Stimulated activated CD4-positive, alpha-beta T cell treated with anti-CD3 and anti-CD28 coated beads, Interleukin-2, amount 100 ng/mL, for 24 hours (primary cell): ENCODE measurements at regions not wholly inside any gene's neighbourhood (a gene's known extent, or its start where the extent isn't known, plus 50 kb on each side); places are given as distances from the start of the nearest gene placed in this dataset.

Experiments
- DNase-seq, 2 donors: peaks; one replicate each; pipeline ENCODE4 v3.0.0-alpha.2; 2020

- DNase-seq = no peak
These were observed 583.6 kb upstream of the CDH5 start for GRCh38 chr16:65782611-65783600.

DNA sequence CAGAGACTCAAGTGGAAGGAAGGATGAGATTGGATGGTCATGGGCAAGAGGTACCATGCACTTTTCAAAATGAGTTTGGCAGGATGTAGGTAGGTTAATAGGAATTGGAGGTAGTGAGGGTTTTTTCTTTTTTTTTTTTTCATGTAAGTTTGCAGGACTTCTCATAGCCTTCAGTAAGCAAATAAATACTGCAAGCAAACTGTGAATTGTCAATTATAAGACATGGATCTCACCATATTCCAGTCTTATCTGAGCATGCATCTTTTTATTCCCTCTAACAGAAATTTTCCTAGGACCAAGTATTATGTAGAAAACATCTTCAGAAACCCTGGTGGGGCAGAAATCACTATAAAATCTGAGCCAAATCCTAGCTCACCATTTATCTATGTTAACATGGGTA lies 584.6 kb upstream of the CDH5 start:
- no peak for DNase-seq

DNA sequence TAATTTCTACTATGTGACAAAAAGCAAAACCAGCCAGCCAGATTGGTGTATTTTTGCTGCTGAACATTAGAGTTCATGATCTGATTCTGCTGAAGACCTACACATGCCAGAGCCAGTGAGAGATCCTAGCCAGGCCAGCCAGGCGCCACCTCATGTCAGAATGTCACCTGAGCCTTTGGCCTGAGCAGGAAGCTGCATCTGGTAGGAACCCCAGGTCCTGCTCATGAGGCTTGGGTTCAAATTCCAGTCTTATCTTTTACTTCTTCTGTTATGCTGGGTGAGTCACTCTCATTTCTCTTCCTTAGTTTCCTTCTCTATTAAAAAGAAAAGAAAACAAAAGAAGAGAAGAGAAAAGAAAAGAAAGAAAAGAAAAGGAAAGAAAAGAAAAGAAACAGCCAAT lies 585.1 kb upstream of the CDH5 start:
- no peak for DNase-seq

- no peak for DNase-seq
These were observed 587.3 kb upstream of the CDH5 start for GRCh38 chr16:65779201-65779600.

DNA sequence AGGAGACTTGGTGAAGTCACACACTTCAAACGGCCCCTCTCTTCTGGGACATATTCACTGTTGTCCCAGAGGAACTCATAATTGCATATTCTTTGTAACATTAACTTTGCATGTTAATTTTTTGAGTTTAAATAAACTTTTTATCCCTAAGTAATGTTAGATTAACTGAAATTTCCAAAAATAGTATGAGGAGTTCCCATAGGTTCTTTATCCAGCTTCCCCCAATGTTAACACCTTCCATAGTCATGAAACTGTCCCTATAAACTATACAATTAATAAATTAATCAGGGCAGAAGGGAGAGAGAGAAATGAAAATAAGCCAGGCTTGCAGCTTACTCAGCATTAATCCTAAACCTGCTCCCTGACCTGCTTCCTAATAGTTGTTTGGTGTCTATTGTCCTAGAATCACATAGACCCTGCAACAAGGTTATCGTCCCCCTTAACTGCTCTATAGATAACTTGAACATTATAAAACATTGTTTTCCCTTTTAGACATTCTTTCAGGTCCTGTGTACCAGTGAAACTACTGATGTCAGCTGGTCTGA lies 589.8 kb upstream of the CDH5 start:
- DNase-seq = no peak

DNA sequence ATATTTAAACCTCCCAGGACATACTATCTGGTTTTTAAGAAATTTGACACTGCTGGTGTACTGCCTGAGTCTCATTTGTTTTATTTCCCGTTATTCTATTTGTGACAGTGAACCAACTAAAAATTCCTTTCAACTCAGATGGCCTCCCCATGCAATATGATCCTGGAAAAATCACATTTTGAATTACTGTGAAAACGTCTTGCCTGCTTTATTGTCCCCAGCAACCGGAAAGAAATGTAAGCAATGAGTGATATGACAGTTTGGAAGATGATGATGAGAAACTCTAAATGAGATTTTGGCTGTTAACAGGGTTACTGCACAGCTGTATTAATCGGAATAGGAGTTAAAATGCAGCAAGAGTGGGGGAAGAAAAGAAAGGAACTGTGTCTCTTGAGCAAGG lies 590.7 kb upstream of the CDH5 start:
- no peak for DNase-seq

GRCh38 chr16:65774350-65774749 lies 592.1 kb upstream of the CDH5 start:
- no peak for DNase-seq

- DNase-seq = no peak
These were observed 593.1 kb upstream of the CDH5 start for GRCh38 chr16:65773301-65773874.

DNA sequence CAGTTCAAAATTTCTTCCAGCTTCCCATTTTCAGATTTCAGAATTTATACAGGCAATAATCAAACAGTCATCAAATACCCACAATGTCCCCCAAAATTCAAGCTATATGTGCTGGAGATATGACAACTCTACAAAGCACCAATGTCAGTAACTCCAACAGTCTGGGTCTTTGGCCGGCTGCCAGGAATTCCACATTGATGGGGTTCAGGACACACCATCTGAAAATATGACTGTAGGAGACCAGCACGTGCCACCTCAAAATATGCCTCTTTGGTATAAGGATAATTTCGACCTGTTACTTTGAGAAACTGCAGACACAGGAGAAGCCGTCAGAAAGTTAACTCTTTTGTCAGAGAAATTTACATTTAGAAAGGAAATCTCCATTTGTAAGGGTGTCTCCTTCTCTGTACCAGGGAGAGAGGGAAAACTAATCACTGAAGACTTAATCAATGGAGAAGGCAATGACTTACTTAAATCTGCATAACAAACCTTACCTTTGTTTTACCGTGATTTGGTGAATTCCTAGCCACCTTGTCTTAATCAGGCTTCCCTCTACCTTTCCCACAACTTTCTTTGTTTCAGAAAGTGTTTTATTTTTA lies 594.3 kb upstream of the CDH5 start:
- no peak for DNase-seq

GRCh38 chr16:65771707-65772106 lies 594.8 kb upstream of the CDH5 start:
- no peak for DNase-seq

DNA sequence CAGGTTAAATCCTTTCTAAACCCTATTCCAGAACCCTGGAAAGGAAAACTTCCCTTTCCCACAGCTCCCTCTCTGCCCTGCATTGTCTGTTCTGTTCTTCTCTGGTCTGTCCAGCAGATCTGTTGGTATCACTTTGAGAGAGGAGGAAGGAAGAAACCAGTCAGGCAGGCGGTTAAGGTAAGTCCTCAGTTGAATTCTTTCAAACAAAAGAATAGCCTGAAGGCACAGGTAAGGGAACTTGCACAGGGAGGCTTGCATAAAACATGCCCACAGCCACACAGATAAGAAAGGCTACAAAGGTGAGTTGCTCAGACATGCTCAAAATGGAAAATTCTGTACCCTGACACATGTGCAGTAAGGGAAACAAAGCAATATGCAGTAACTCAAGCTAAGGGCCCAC lies 595.7 kb upstream of the CDH5 start:
- no peak for DNase-seq

DNA sequence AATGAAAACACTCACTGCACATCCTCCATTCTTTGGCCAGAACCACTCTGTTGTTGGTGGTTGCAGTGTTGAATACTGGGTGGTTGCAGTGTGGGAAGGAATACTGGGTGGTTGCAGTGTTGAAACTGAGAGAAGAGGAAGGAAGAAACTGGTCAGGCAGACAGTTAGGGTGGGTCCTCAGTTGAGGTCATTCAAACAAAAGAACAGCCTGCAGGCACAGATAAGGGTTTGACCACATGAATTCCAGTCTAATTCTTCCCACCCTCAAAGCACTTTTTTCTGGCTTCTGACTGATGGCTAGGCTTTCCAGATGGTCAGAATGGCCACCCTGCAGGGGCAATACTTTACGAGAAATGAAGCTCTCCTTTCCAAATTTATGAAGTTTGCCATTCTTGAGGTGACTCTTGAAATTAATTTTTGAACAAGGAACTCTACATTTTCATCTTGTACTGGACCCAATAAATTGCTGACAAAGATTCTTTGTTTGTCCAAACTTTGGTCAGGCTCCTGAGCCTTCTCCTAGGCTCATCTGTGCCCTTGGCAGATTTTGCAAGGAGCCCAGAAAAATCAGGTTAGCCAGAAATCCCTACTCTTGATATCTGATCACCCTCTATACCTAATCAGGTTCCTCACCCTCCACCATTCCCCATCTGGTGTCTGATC lies 596.6 kb upstream of the CDH5 start:
- DNase-seq = no peak

DNA sequence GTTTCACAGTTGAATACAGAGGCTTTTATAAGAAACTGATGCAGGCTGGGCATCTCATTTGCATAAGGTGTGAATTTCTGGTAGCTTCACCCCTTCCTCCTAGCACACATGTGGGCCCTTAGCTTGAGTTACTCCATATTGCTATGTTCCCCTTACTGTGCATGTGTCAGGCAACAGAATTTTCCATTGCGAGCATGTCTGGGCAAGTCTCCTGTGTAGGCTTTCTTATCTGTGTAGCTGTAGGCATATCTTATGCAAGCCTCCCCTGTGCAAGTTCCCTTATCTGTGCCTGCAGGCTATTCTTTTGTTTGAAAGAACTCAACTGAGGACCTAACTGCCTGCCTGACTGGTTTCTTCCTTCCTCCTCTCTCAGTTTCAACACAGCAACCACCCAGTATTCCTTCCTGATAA lies 597.4 kb upstream of the CDH5 start:
- no peak for DNase-seq

GRCh38 chr16:65767125-65767524 lies 599.4 kb upstream of the CDH5 start:
- no peak for DNase-seq

DNA sequence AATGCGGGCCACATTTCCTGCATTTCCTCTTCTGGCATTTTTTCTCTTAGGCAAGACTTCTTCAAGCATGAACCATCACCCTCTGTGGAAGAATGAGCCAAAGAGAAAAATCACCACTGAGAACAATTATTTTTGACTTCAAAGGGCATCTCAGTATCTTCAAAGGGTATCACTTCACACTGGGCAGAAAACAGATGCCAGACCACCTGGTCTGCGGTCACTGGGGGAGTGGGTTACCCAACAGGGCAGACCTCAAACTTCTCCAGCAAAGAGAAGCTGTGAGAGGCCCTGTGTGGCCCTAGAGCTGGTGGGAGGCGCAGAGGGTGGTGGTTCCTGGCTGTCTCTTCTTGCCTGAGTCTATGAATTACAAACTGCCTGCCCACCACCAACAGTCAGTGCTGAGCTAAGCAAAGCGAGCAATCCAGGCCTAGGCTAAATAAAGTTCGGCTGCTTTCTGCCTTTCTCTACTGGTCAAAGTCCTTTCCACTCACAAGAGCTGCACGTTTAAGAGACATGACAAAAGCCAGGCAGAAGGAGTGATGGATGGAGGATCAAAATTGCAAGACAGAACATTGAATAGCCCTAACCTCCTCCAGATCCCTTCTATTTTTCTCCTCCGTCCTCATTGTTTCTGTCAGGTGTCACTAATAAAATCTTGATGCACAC lies 602.7 kb upstream of the CDH5 start:
- no peak for DNase-seq

GRCh38 chr16:65760874-65761273 lies 605.6 kb upstream of the CDH5 start:
- no peak for DNase-seq

GRCh38 chr16:65758620-65759019 lies 607.9 kb upstream of the CDH5 start:
- DNase-seq = no peak

GRCh38 chr16:65757064-65757463 lies 609.4 kb upstream of the CDH5 start:
- no peak for DNase-seq

DNA sequence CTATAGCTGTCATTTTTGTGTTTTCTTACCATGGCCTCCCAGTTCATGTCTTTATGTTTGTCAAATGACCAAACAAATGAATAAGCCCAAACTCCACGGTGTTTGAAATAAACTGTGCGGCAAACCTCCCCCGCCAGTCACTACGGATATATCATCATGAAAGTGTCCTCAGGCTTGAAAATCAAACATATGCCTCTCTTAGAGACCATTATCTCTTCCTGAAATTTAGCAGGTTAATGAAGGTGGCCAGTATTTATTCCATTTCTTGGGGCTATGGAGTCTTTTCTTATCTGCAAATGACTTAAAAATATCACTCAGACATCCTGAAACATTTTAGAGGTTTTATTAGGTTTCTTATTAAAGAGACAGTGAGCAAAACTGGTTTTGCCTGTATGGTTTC lies 610.3 kb upstream of the CDH5 start:
- DNase-seq = no peak

- no peak for DNase-seq
These were observed 611.4 kb upstream of the CDH5 start for GRCh38 chr16:65754820-65755691.

DNA sequence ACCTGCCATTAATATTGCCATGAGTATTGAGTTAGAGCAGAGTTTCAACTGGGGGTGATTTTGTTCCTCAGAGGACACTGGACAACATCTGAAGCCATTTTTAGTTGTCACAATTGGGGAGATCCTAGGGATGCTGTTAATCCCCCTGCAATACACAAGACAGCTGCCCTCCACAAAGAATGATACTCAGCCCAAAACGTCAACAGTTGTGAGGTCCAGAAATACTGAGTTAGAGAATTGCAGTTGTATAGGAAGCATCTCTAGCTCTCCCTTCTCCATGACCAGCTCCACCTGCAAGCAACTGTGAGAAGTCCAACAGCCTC lies 614.0 kb upstream of the CDH5 start:
- no peak for DNase-seq
